ENCODE measurements at regions not wholly inside any gene's neighbourhood (a gene's known extent, or its start where the extent isn't known, plus 50 kb on each side); places are given as distances from the start of the nearest gene placed in this dataset.

DNA sequence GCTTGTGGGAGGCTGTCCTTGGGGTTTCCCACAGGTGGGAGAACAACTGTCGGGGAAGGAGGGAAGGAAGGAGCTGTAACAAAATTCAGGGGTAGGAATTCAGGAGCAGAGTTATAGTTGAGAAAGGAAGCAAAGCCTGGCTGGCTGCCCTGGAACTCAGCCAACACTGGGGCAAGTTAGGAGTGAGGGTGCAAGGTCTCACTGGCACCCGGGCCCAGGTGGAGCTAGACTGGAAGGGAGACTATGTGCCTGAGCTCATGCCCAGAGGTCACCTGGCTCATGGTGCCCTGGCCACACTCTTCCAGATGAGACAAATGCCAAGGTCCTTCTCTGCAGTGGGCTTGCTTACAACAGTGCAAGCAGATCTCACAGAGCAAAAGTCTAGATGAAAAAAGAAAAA lies 75.6 kb upstream of the ARHGAP28 start:
- TF ChIP-seq, protein P1, sequence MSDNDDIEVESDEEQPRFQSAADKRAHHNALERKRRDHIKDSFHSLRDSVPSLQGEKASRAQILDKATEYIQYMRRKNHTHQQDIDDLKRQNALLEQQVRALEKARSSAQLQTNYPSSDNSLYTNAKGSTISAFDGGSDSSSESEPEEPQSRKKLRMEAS (IDR thresholded peaks at IDR 0.05): no peak
- TF ChIP-seq EGR1 (IDR thresholded peaks at IDR 0.05) (no peak), TAF1 (IDR thresholded peaks at IDR 0.05; ENCODE audit: low read depth) (no peak), TEAD4 (IDR thresholded peaks at IDR 0.05) (no peak), FOXM1 (IDR thresholded peaks at IDR 0.05; ENCODE audit: borderline replicate concordance, low read depth) (no peak), EP300 (IDR thresholded peaks at IDR 0.05; ENCODE audit: borderline replicate concordance) (no peak), ZBTB7A (IDR thresholded peaks at IDR 0.05; ENCODE audit: low read depth) (no peak), CREB1 (IDR thresholded peaks at IDR 0.05; ENCODE audit: low read depth) (no peak)
- TF ChIP-seq, protein P2, sequence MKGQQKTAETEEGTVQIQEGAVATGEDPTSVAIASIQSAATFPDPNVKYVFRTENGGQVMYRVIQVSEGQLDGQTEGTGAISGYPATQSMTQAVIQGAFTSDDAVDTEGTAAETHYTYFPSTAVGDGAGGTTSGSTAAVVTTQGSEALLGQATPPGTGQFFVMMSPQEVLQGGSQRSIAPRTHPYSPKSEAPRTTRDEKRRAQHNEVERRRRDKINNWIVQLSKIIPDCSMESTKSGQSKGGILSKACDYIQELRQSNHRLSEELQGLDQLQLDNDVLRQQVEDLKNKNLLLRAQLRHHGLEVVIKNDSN (IDR thresholded peaks at IDR 0.05): no peak
- TF ChIP-seq, protein P3, sequence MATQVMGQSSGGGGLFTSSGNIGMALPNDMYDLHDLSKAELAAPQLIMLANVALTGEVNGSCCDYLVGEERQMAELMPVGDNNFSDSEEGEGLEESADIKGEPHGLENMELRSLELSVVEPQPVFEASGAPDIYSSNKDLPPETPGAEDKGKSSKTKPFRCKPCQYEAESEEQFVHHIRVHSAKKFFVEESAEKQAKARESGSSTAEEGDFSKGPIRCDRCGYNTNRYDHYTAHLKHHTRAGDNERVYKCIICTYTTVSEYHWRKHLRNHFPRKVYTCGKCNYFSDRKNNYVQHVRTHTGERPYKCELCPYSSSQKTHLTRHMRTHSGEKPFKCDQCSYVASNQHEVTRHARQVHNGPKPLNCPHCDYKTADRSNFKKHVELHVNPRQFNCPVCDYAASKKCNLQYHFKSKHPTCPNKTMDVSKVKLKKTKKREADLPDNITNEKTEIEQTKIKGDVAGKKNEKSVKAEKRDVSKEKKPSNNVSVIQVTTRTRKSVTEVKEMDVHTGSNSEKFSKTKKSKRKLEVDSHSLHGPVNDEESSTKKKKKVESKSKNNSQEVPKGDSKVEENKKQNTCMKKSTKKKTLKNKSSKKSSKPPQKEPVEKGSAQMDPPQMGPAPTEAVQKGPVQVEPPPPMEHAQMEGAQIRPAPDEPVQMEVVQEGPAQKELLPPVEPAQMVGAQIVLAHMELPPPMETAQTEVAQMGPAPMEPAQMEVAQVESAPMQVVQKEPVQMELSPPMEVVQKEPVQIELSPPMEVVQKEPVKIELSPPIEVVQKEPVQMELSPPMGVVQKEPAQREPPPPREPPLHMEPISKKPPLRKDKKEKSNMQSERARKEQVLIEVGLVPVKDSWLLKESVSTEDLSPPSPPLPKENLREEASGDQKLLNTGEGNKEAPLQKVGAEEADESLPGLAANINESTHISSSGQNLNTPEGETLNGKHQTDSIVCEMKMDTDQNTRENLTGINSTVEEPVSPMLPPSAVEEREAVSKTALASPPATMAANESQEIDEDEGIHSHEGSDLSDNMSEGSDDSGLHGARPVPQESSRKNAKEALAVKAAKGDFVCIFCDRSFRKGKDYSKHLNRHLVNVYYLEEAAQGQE (IDR thresholded peaks at IDR 0.05; ENCODE audit: low read depth): no peak

Data from Ishikawa (cell line).